Panc1 (cell line): ENCODE measurements at regions not wholly inside any gene's neighbourhood (a gene's known extent, or its start where the extent isn't known, plus 50 kb on each side); places are given as distances from the start of the nearest gene placed in this dataset.

Experiments used
- ATAC-seq: fragments of 200-7000 bp; cut with Tn5 transposase; 2 replicates; pipeline ENCODE4 v1.9.1; 2020; ENCODE audit warnings: mild to moderate bottlenecking, moderate library complexity
- BruUV-seq: library from RNA; stranded (reverse); fragments of 400-500 nt; replicated peaks from 2 replicates; lab custom pipeline; 2021; lab: Mats Ljungman, UMichigan
- CTCF ChIA-PET: fragments of 300-600 bp; sonication (Branson Sonifier 250); formaldehyde crosslinking; loops from one replicate; lab custom pipeline; 2022; ENCODE audit warnings: antibody characterized with exemption; lab: Charles Lee
- POLR2A ChIA-PET: fragments of 300-600 bp; sonication (Branson Sonifier 250); formaldehyde crosslinking; loops from one replicate; lab custom pipeline; 2022; ENCODE audit warnings: antibody characterized with exemption; lab: Charles Lee
- DNase-seq: peaks from one replicate; pipeline ENCODE4 v3.0.0-alpha.2; 2010; ENCODE audit warnings: low read depth, low spot score
- H3K27ac ChIP-seq: 2 replicates; pipeline ENCODE4 v1.5.1; 2011; ENCODE audit warnings: mild to moderate bottlenecking, low read length, inconsistent platforms
- H3K27me3 ChIP-seq: fragments of 200-500 bp; sonication (Bioruptor generic); 2 replicates; pipeline ENCODE4 v1.6.0; 2014; ENCODE audit warnings: low read length, inconsistent platforms; ENCODE audit not compliant: control insufficient read depth, insufficient read depth
- H3K36me3 ChIP-seq: fragments of 200-500 bp; sonication (Bioruptor generic); 2 replicates; pipeline ENCODE4 v1.5.1; 2014; ENCODE audit warnings: inconsistent platforms, mild to moderate bottlenecking, low read length, moderate library complexity; ENCODE audit not compliant: control insufficient read depth, insufficient read depth
- H3K4me1 ChIP-seq: 2 replicates; pipeline ENCODE4 v1.5.1; 2011; ENCODE audit warnings: inconsistent platforms, mild to moderate bottlenecking, low read length, moderate library complexity; ENCODE audit not compliant: control insufficient read depth, insufficient read depth
- H3K4me3 ChIP-seq, 2 experiments: 2 replicates each; pipeline ENCODE4 v1.5.1; 2011 to 2012; ENCODE audit warnings: low read depth in 2 of 2, low read length in 2 of 2, mild to moderate bottlenecking in 2 of 2, inconsistent platforms in 1 of 2, moderate library complexity in 1 of 2
- H3K9me3 ChIP-seq: fragments of 200-500 bp; sonication (Bioruptor generic); 2 replicates; pipeline ENCODE4 v1.5.1; 2014; ENCODE audit warnings: low read depth, mild to moderate bottlenecking, inconsistent platforms, low read length, moderate library complexity; ENCODE audit not compliant: control insufficient read depth, insufficient read depth
- POLR2AphosphoS5 ChIP-seq: IDR thresholded peaks from 2 replicates; pipeline ENCODE4 v1.6.1; 2012; ENCODE audit warnings: mild to moderate bottlenecking, low read depth, low read length, moderate library complexity
- SIN3A ChIP-seq: IDR thresholded peaks from 2 replicates; pipeline ENCODE4 v1.6.1; 2012; ENCODE audit warnings: low read depth, mild to moderate bottlenecking, low read length, moderate library complexity, borderline replicate concordance; ENCODE audit not compliant: insufficient read depth
- TCF7L2 ChIP-seq: IDR thresholded peaks from 2 replicates; pipeline ENCODE4 v1.6.1; 2011; ENCODE audit warnings: mild to moderate bottlenecking, low read depth, low read length, inconsistent platforms
- in situ Hi-C: cut with HindIII; loops from 2 replicates; pipeline ENCODE4 v1.10.0; 2016; ENCODE audit warnings: low sequenced_read_pairs, low pct_unique_long_range_greater_than_20kb
- intact Hi-C: fragments of 100-400 bp; cut with micrococcal nuclease; formaldehyde crosslinking; loops from one replicate; pipeline ENCODE4 v1.10.0; 2022; ENCODE audit not compliant: unreplicated experiment
- TF ChIP-seq, protein P1 (sequence below): fragments of 450-650 bp; IDR thresholded peaks from 2 replicates; pipeline ENCODE4 v1.5.1; 2017; ENCODE audit warnings: mild to moderate bottlenecking
- TF ChIP-seq, protein P2 (sequence below), 2 experiments: IDR thresholded peaks; 2 replicates each; pipeline ENCODE4 v1.6.1; 2011 to 2012; ENCODE audit warnings: low read depth in 2 of 2, control low read depth in 1 of 2, low read length in 1 of 2, mild to moderate bottlenecking in 1 of 2, moderate library complexity in 1 of 2; ENCODE audit not compliant: insufficient read depth in 1 of 2

- DNase-seq, result no peak
- Histone ChIP-seq H3K4me3 (no peak overlapping the region), H3K9me3 (0 out of 2 replicates have a peak, but pooled peaks cover 5% of the 10 kb centered on the region), H3K27me3 (no peaks in the 10 kb centered on the region), H3K36me3 (no peaks in the 10 kb centered on the region), H3K4me1 (no peaks in the 10 kb centered on the region), H3K27ac (no peak overlapping the region)
- intact Hi-C loops, result no loop called here
- in situ Hi-C loops, result no loop called here
- no TSS peak for BruUV-seq
- CTCF ChIA-PET, result no interaction called here
- TF ChIP-seq TCF7L2 (no peak), SIN3A (no peak)
- TF ChIP-seq, protein P1, sequence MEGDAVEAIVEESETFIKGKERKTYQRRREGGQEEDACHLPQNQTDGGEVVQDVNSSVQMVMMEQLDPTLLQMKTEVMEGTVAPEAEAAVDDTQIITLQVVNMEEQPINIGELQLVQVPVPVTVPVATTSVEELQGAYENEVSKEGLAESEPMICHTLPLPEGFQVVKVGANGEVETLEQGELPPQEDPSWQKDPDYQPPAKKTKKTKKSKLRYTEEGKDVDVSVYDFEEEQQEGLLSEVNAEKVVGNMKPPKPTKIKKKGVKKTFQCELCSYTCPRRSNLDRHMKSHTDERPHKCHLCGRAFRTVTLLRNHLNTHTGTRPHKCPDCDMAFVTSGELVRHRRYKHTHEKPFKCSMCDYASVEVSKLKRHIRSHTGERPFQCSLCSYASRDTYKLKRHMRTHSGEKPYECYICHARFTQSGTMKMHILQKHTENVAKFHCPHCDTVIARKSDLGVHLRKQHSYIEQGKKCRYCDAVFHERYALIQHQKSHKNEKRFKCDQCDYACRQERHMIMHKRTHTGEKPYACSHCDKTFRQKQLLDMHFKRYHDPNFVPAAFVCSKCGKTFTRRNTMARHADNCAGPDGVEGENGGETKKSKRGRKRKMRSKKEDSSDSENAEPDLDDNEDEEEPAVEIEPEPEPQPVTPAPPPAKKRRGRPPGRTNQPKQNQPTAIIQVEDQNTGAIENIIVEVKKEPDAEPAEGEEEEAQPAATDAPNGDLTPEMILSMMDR, result no peak
- POLR2A ChIA-PET, result interaction anchor here (0.7 kb wide), 1 partner anchor 398 kb away, joined by 3 read pairs; no protein-coding TSS in a partner anchor
- no peak for ATAC-seq
Measured at GRCh38 chr11:127412722-127413380, 412.3 kb upstream of the KIRREL3 start.

GRCh38 chr11:127412234-127412633 lies 411.7 kb upstream of the KIRREL3 start:
- H3K36me3 ChIP-seq, result no peaks in the 10 kb centered on the region
- no TSS peak for BruUV-seq

More at GRCh38 chr11:127412234-127412633, 411.7 kb upstream of the KIRREL3 start:
- in situ Hi-C loops (no loop called here), intact Hi-C loops (no loop called here)
- DNase-seq (no peak), ATAC-seq (no peak)
- Histone ChIP-seq H3K4me3 (no peak overlapping the region), H3K9me3 (0 out of 2 replicates have a peak, but pooled peaks cover 5% of the 10 kb centered on the region), H3K27ac (no peak overlapping the region), H3K27me3 (no peaks in the 10 kb centered on the region), H3K4me1 (no peaks in the 10 kb centered on the region)
- CTCF ChIA-PET, result no interaction called here
- no peak for TF ChIP-seq TCF7L2
- no peak for TF ChIP-seq POLR2AphosphoS5
- TF ChIP-seq, protein P1, result no peak
- TF ChIP-seq, protein P2, sequence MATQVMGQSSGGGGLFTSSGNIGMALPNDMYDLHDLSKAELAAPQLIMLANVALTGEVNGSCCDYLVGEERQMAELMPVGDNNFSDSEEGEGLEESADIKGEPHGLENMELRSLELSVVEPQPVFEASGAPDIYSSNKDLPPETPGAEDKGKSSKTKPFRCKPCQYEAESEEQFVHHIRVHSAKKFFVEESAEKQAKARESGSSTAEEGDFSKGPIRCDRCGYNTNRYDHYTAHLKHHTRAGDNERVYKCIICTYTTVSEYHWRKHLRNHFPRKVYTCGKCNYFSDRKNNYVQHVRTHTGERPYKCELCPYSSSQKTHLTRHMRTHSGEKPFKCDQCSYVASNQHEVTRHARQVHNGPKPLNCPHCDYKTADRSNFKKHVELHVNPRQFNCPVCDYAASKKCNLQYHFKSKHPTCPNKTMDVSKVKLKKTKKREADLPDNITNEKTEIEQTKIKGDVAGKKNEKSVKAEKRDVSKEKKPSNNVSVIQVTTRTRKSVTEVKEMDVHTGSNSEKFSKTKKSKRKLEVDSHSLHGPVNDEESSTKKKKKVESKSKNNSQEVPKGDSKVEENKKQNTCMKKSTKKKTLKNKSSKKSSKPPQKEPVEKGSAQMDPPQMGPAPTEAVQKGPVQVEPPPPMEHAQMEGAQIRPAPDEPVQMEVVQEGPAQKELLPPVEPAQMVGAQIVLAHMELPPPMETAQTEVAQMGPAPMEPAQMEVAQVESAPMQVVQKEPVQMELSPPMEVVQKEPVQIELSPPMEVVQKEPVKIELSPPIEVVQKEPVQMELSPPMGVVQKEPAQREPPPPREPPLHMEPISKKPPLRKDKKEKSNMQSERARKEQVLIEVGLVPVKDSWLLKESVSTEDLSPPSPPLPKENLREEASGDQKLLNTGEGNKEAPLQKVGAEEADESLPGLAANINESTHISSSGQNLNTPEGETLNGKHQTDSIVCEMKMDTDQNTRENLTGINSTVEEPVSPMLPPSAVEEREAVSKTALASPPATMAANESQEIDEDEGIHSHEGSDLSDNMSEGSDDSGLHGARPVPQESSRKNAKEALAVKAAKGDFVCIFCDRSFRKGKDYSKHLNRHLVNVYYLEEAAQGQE (IDR thresholded peaks at IDR 0.05; ENCODE audit: insufficient read depth in 1 of 2, low read depth in 2 of 2, low read length in 1 of 2), result no peak
- TF ChIP-seq SIN3A, result no peak
- POLR2A ChIA-PET, result no interaction called here
